ENCODE measurements at regions not wholly inside any gene's neighbourhood (a gene's known extent, or its start where the extent isn't known, plus 50 kb on each side); places are given as distances from the start of the nearest gene placed in this dataset.

DNA sequence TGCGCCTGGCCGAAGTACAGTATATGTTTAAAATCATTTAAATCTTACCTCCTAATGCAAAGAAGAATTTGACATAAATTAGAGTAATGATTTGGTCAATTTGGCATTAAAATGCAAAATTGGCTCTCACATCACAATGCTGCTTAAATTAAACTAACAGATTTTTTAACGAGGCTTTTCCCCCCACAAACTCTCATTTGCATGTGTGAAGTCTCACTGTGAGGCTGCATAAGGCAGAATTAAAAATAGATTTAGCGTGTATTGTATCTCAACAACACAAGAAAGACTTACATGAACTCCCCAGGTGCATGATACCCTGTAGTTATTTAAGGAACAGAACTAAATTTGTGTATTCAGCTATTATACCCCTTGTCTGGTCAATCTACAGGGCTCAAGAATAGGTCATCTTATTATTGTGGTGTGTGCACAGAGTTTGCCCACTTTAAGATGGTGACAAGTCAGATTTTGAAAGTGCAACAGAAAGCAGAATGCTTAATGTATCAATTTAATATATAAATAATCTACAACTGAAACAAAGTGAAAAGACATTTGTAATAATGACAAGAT is 897.9 kb downstream of the EPHA3 start:
- H3K4me2 ChIP-seq (ENCODE audit: insufficient read depth, low read length), result no peak overlapping the region
- no peaks in the 10 kb centered on the region for H4K20me1 ChIP-seq (replicated peaks; ENCODE audit: control insufficient read depth, extremely low read depth, insufficient read depth, low read length)
- H3K27ac ChIP-seq (ENCODE audit: insufficient read depth, low read depth, low read length), result no peak overlapping the region
- H3K79me2 ChIP-seq (ENCODE audit: control insufficient read depth, insufficient read depth, low read length), result no peaks in the 10 kb centered on the region
- no peaks in the 10 kb centered on the region for H3K4me1 ChIP-seq (ENCODE audit: control insufficient read depth, extremely low read depth, insufficient read depth, low read length)
- no peak overlapping the region for H3K9ac ChIP-seq (replicated peaks; ENCODE audit: extremely low read depth, insufficient read depth, low read length)
- no peaks in the 10 kb centered on the region for H3K27me3 ChIP-seq (ENCODE audit: control insufficient read depth in 2 of 2, insufficient read depth in 2 of 2, low read length in 2 of 2)
- intact Hi-C loops (cut with micrococcal nuclease) (no loop called here), dilution Hi-C loops (cut with MboI; ENCODE audit: extremely low pct_ligation_motif_present, low sequenced_read_pairs) (no loop called here)
- no peak overlapping the region for H3K4me3 ChIP-seq (replicated peaks in 1 of 3; ENCODE audit: insufficient read depth in 1 of 3, low read depth in 1 of 3, low read length in 3 of 3)
- no peaks in the 10 kb centered on the region for H3K36me3 ChIP-seq (ENCODE audit: control insufficient read depth in 2 of 2, extremely low read depth in 1 of 2, insufficient read depth in 2 of 2, low read length in 2 of 2)
- no peaks in the 10 kb centered on the region for H3K9me3 ChIP-seq (replicated peaks; ENCODE audit: control insufficient read depth, insufficient read depth, low read length)
- H2AFZ ChIP-seq (ENCODE audit: low read depth, low read length), result no peak overlapping the region
- ChIA-PET POLR2A (no interaction called here), CTCF (no interaction called here)
- DNase-seq (ENCODE audit: low read depth, low spot score) (no peak), FAIRE-seq (no peak)
- H3K9me1 ChIP-seq (replicated peaks; ENCODE audit: control insufficient read depth, extremely low read depth, insufficient read depth, low read length), result no peaks in the 10 kb centered on the region
- BruUV-seq (replicated peaks), result no TSS peak
- TF ChIP-seq JUN (IDR thresholded peaks at IDR 0.05; ENCODE audit: borderline replicate concordance, insufficient read depth, insufficient read length, low read depth), result no peak
- TF ChIP-seq MYC (IDR thresholded peaks at IDR 0.05; ENCODE audit: low read depth, low read length), result no peak

DNA sequence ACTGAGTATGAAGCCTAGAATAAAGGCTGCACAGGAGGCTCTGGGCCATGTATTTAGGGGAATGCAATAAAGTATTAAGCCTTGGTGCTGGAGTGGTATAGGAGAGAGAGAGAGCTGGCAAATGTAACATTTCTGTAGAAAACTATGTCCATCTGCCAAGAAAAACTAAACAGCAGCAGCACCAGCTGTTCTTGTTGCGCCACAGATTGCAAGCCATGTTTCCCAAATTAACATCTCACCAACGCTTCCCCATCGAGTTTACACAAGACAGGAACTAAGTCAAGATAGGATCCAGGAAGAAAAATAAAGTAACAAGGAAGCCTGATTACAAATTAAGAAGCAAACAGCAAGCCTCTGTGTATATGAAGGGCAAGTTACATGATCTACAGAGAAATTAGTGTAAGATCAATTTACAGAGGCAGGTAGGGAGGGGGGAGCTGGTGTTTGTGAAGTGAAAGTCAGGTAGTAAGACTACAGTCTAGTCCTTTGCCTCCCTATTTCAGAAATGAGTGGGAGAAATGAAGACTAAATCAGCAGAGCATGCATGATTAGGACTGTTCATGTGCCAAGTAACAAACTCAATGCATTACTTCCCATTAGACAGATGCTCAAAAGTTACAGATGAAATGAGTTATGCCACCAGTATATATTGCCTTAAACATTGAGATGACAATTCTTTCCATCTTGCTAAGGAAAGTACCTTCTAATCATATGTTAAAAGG is 900.5 kb downstream of the EPHA3 start:
- Histone ChIP-seq H4K20me1 (replicated peaks; ENCODE audit: control insufficient read depth, extremely low read depth, insufficient read depth, low read length) (no peaks in the 10 kb centered on the region), H2AFZ (ENCODE audit: low read depth, low read length) (no peak overlapping the region), H3K27me3 (ENCODE audit: control insufficient read depth in 2 of 2, insufficient read depth in 2 of 2, low read length in 2 of 2) (no peaks in the 10 kb centered on the region), H3K9me3 (replicated peaks; ENCODE audit: control insufficient read depth, insufficient read depth, low read length) (no peaks in the 10 kb centered on the region), H3K9me1 (replicated peaks; ENCODE audit: control insufficient read depth, extremely low read depth, insufficient read depth, low read length) (no peaks in the 10 kb centered on the region), H3K4me1 (ENCODE audit: control insufficient read depth, extremely low read depth, insufficient read depth, low read length) (no peaks in the 10 kb centered on the region), H3K4me3 (replicated peaks in 1 of 3; ENCODE audit: insufficient read depth in 1 of 3, low read depth in 1 of 3, low read length in 3 of 3) (no peak overlapping the region), H3K4me2 (ENCODE audit: insufficient read depth, low read length) (no peak overlapping the region), H3K27ac (ENCODE audit: insufficient read depth, low read depth, low read length) (no peak overlapping the region), H3K79me2 (ENCODE audit: control insufficient read depth, insufficient read depth, low read length) (no peaks in the 10 kb centered on the region), H3K36me3 (ENCODE audit: control insufficient read depth in 2 of 2, extremely low read depth in 1 of 2, insufficient read depth in 2 of 2, low read length in 2 of 2) (no peaks in the 10 kb centered on the region), H3K9ac (replicated peaks; ENCODE audit: extremely low read depth, insufficient read depth, low read length) (no peak overlapping the region)
- CTCF ChIA-PET, result no interaction called here
- intact Hi-C loops (cut with micrococcal nuclease), result no loop called here
- dilution Hi-C loops (cut with MboI; ENCODE audit: extremely low pct_ligation_motif_present, low sequenced_read_pairs), result no loop called here
- DNase-seq (ENCODE audit: low read depth, low spot score) (no peak), FAIRE-seq (no peak)
- POLR2A ChIA-PET, result no interaction called here
- no TSS peak for BruUV-seq (replicated peaks)
- TF ChIP-seq POLR2A (IDR thresholded peaks at IDR 0.05; ENCODE audit: low read depth, low read length), result no peak
- TF ChIP-seq FOS (IDR thresholded peaks at IDR 0.05; ENCODE audit: borderline replicate concordance, insufficient read depth, low read length), result no peak

Data from endothelial cell of umbilical vein (primary cell).